ENCODE measurements at regions not wholly inside any gene's neighbourhood (a gene's known extent, or its start where the extent isn't known, plus 50 kb on each side); places are given as distances from the start of the nearest gene placed in this dataset.
A peak's percentile ranks its signal among the peaks of the same experiment; 100 is the strongest.
"Not testable (repeated sequence)": the region's sequence is repeated elsewhere in the genome, so short reads cannot be mapped to it uniquely, and the experiment has no call there.

- intact Hi-C loops (cut with DNase I), result loop anchor here in 1 of 2 donors (10.0 kb wide), 1 partner anchor 50 kb away; no protein-coding TSS in a partner anchor
Observed at GRCh38 chr16:65725156-65725845, 603.4 kb upstream of the CDH11 start.

GRCh38 chr16:65722429-65722828, 600.6 kb upstream of the CDH11 start:
- DNase-seq (no peak), ATAC-seq (no peak)
- intact Hi-C loops (cut with DNase I), result loop anchor here in 1 of 2 donors (10.0 kb wide), 1 partner anchor 48 kb away; no protein-coding TSS in a partner anchor

More at GRCh38 chr16:65725156-65725845, 603.4 kb upstream of the CDH11 start:
- peak; percentile 38 to 95 for ATAC-seq
- peak; percentile 33 for DNase-seq

DNA sequence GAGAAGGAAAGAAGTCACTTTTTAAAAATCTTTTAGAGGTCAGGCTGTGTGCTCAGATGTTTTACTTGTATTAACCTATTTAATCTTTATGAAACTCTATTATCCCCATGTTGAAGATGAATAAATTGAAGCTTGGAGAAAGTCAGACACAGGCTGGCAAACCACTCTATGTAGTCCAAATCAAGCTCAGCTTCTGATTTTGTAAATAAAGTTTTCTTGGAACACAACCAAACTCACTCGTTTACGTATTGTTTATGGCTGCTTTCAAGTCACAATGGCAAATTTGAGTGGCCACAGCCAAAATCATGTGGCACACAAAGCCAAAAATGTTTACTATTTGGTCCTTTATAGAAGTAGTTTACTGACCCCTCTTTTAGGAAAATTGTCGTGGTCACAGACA, 596.0 kb upstream of the CDH11 start:
- intact Hi-C loops (cut with DNase I), result no loop called here
- ATAC-seq, result no peak
- DNase-seq, result no peak

DNA sequence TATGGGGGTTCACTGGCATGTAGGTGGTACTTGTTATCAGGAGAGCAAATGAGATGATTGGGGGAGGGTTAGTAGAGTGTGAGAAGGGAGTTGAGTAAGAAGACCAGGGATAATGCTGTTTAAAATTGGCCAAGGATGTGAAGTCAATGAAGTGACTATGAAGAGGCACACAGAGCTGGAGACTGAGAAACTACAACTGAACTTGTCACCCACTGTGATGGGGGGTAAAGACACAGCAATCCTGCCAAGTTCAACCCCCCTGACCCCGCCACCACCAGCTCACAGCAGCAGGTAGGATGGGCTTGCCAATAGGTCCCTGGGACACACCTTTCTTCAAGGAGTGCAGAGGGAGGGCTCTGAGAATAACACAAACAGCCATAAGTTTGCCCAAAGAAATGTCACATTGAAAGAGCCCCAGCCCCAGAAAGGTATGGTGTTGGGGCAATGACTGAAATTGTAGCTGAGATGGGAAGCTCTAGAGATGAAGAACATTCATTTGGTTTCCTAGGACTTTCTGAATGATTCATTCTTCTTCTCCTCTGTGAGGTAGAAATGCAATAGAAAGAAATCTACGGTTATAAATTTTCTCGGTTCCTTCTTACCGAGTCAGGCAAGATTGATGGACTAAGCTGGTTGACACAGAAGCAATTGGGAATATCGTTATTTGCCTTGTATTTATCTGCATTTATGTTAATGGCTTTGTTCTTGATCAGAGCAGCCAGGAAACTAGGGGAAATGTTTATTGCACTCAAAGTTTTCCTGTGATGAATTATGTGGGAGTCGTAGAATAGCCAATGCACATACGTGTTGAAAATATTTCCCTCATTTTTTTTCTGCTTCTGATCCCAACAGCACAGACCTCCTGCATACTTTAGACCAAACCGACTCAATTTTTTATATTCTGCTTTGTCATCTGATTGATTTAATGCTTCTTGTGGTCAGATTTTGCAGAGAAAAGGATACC, 595.2 kb upstream of the CDH11 start:
- ATAC-seq (no peak), DNase-seq (no peak)
- intact Hi-C loops (cut with DNase I), result no loop called here

- ATAC-seq (no peak), DNase-seq (no peak)
- intact Hi-C loops (cut with DNase I), result no loop called here
Observed at GRCh38 chr16:65713181-65713808, 591.4 kb upstream of the CDH11 start.

GRCh38 chr16:65710107-65710506, 588.2 kb upstream of the CDH11 start:
- no peak for ATAC-seq
- intact Hi-C loops (cut with DNase I), result no loop called here
- no peak for DNase-seq

- intact Hi-C loops (cut with DNase I), result no loop called here
- DNase-seq (no peak), ATAC-seq (no peak)
Observed at GRCh38 chr16:65704866-65705265, 583.0 kb upstream of the CDH11 start.

GRCh38 chr16:65702707-65703402, 581.0 kb upstream of the CDH11 start:
- intact Hi-C loops (cut with DNase I), result no loop called here
- DNase-seq (no peak), ATAC-seq (peak in 1 of 2 donors; percentile 65)

- no peak for DNase-seq
- no peak for ATAC-seq
- intact Hi-C loops (cut with DNase I), result no loop called here
Observed at GRCh38 chr16:65700596-65700995, 578.7 kb upstream of the CDH11 start.

DNA sequence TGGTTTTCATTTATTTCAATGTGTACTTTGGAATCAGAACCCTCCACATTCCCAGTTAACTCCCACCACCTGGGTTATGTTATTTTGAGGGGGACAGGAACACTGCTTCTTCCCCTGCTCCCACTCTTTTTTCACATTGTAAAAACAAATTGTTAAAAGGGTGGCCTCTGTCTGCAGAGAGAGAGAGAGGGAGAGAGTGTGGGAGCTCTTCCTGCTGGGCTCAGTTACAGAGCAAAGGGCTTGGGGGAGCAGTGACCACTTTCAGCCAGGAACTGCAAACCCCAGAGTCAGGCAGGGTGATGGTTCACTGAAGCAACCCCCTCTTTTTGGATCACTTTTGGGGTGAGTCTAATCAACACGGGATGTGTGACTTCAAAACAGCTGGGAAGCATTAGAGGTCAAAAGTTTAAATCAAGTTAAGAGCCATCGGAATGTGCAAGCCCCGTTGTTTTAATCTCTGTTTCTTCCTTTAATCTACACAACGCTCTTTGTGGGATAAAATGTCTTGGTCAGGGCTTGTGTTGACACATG, 577.0 kb upstream of the CDH11 start:
- DNase-seq (no peak), ATAC-seq (peak; percentile 22 to 74)
- intact Hi-C loops (cut with DNase I), result no loop called here

DNA sequence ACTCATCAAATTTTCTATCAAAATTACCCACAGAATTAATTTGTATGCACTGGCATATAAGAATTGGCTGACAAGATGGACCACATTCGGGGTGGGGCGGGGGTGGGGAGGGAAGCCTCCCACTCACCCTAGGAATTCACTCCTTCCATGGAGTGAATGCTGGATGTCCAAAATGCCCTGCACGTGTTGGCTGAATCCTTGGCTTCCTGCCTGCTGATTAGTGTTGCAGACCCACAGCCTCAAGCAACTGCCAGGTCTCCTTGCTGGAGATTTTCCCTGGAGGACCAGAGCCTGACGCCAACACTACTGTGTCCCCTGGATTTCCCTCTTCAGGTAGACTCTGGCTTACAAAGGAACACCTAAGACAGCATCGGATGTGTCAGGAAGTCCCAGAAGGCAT, 575.7 kb upstream of the CDH11 start:
- DNase-seq, result no peak
- no peak for ATAC-seq
- intact Hi-C loops (cut with DNase I), result no loop called here

DNA sequence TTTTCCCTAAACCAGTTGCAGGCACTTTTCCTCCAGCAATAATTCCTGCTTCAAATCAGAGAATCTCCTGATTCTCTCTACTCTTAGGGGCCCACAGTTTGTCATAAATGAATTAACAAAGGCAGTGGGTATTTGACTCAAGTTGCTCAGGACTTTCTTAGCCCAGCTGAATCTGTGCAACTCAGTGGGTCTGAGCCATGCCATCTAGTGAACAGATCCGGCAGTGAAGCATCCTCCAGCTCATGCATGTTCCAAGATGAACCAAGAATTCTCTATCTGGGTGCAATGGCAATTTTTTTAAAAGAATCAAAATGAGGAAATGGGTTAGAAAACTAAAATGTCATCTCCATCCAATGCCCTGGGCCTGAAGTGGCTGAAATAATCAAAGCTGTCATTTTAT, 575.2 kb upstream of the CDH11 start:
- ATAC-seq (no peak), DNase-seq (no peak)
- intact Hi-C loops (cut with DNase I), result no loop called here

- ATAC-seq; intact Hi-C loops (cut with DNase I); DNase-seq: not testable (repeated sequence)
Observed at GRCh38 chr16:65691846-65692245, 570.0 kb upstream of the CDH11 start.

- DNase-seq (no peak), ATAC-seq (no peak)
- intact Hi-C loops (cut with DNase I), result no loop called here
Observed at GRCh38 chr16:65689726-65690125, 567.9 kb upstream of the CDH11 start.

GRCh38 chr16:65688301-65688700, 566.4 kb upstream of the CDH11 start:
- DNase-seq (no peak), ATAC-seq (no peak)
- intact Hi-C loops (cut with DNase I), result no loop called here

- intact Hi-C loops (cut with DNase I), result no loop called here
- no peak for DNase-seq
- ATAC-seq, result no peak
Observed at GRCh38 chr16:65684230-65684629, 562.4 kb upstream of the CDH11 start.

- no peak for DNase-seq
- no peak for ATAC-seq
- intact Hi-C loops (cut with DNase I), result no loop called here
Observed at GRCh38 chr16:65681406-65681805, 559.5 kb upstream of the CDH11 start.

GRCh38 chr16:65679785-65680184, 557.9 kb upstream of the CDH11 start:
- intact Hi-C loops (cut with DNase I), result loop anchor here in 1 of 2 donors (10.0 kb wide), 1 partner anchor 45 kb away; no protein-coding TSS in a partner anchor
- DNase-seq (no peak), ATAC-seq (no peak)

- ATAC-seq, result no peak
- intact Hi-C loops (cut with DNase I), result loop anchor here in 1 of 2 donors (10.0 kb wide), 1 partner anchor 50 kb away; no protein-coding TSS in a partner anchor
Observed at GRCh38 chr16:65675161-65675560, 553.3 kb upstream of the CDH11 start.

More at GRCh38 chr16:65675161-65675560, 553.3 kb upstream of the CDH11 start:
- DNase-seq, result no peak
